Hematopoietic multipotent progenitor cell treated with erythropoietin and hydrocortisone succinate and interleukin-3 and kit ligand, for 8 days (in vitro differentiated cells): ENCODE measurements at regions not wholly inside any gene's neighbourhood (a gene's known extent, or its start where the extent isn't known, plus 50 kb on each side); places are given as distances from the start of the nearest gene placed in this dataset.

Source experiments
- DNase-seq: peaks from one replicate; pipeline ENCODE4 v3.0.0-alpha.2; 2015

DNA sequence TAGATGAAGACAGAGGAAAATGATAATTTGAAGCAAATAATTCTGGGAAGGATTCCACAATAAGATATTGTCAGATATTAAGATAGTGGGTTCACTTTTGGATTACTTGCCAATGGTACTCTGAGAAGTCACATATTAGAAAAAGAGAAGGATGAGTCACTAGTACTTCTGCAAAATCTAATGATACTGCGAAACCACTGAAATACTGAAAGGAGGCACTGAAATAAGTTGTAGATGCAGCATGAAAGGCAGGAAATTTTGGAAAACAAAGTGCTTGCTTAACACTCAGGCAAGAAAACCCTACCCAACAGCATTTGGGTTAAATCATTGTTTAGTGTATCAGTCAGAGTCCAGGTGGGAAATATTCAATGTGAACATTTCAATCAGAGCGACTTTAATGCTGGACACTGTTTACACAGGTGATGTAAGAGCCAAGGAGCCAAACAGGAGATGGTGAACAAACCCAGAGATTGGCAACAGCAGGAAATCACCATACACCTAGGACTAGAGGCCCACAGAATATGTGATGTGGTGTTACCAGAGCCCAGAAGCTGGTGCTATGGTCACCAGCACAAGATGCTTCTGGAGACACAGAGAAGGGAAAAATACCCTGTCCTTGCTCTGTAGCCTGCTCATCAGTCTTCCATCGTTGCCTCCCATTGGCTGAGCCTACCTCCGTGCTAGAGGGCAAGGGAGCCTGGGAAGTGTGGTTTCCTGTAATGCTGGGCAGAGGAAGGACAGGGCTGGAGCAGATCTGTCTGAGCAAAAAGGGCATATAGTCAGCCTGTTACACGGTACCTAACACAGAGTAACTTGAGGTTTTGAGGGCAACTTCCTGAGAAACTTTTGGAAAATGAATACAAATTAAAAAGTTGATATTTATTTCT is 204.7 kb upstream of the ITGA4 start:
- DNase-seq = no peak

GRCh38 chr2:181253438-181253837 is 203.7 kb upstream of the ITGA4 start:
- no peak for DNase-seq

GRCh38 chr2:181255651-181256050 is 201.5 kb upstream of the ITGA4 start:
- DNase-seq = no peak

DNA sequence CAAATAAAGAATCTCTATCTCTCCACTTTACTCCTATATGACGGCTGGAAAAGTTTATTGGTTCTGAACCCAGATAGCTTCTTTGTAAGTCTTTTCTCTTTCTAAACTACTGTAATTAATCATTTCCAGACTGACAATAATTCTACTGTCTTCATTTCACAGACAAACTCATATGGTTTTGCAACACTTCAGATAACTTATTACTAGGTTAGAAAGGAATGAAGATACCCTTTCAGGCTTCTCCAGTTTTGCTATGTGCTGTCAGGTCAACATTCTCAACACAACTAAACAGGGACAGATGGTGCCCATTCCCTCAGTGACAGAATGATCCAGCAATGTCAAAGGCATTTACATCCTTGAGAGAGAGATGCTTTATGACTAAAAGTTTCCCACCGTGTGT is 198.5 kb upstream of the ITGA4 start:
- DNase-seq = no peak

- DNase-seq = no peak
Measured at GRCh38 chr2:181262782-181263181, 194.4 kb upstream of the ITGA4 start.

- DNase-seq = no peak
Measured at GRCh38 chr2:181264001-181264400, 193.2 kb upstream of the ITGA4 start.

DNA sequence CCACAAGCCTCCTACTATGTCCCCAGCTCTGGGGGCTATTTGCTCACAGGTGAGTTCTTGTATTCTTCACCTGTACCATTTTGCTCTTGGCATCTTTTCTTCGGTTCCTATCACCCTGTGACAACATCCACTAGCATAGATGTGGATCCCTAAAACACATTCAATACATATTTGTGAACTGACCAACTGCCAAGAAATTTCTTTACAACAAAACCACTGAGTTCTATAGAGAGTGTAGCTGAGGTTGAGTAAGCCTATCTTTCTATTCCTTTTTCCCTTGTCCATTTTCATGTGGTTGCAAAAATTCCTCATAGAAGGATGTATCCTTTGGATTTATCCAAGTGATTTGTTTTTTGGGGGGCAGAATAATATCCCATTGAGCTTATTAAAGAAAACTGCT is 192.7 kb upstream of the ITGA4 start:
- DNase-seq = no peak

DNA sequence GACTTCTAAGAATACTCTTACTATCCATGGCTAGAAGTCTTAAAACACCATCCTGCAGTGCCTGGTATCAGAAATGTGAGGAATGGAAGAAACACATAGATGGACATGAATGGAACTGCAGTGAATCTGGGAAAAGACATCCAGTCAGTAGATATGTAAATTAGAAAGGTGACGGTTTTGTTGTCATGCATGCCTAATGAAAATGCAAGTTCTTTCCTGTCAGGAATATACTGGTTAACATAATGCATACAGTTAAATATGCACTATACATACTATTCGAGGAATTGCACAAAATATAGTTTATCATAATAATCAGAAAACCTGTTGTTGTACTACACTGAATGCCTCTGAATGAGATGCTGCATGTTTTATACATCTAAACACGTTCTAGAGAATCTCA is 190.6 kb upstream of the ITGA4 start:
- DNase-seq = no peak

DNA sequence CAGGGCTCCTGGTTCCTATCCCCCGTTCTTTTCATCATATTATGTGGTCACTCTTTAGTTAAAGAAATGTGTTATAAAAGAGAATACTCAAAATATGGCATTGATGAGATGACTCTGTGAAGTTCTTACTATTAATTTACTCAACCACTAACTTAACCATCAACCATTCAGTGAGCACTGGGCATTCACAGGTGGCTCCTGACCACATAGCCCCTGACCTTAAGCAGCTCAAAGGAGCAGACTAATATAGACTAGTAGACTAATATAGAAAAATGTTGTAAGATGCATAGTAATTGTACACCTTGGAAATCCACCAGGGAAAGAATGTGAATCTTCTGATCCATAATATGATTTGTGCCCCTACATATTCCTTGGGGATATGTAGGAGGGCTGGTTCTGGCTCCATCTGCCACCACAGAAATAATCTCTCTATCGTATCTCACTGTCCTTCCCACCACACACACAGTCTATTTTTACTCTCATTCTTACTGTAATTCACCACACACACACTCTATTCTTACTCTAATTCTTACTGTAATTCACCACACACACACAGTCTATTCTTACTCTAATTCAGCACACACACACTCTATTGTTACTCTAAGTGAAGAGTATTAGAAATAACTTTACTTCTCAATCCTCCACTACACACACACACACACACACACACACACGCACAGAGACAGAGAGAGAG is 188.9 kb upstream of the ITGA4 start:
- DNase-seq = no peak

DNA sequence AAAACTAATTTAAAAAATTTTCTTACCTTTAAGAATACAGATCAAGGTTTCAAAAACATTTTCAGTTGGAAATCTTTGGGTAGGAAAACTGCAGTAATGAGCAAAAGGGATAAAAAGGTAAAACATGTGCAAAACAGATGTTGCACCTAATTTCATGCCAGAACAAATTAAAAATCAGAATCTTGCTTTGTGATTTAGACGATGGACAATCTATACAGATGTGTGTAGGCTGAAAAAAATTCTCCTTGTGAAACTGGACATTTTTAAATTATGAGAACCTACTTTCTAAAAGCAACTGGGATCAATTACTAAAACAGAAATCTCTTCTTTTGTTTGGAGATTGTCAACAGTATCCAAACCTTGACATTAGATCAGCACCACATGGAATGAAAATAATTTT is 183.2 kb upstream of the ITGA4 start:
- no peak for DNase-seq

GRCh38 chr2:181275643-181276070 is 181.5 kb upstream of the ITGA4 start:
- peak; percentile 35 for DNase-seq

DNA sequence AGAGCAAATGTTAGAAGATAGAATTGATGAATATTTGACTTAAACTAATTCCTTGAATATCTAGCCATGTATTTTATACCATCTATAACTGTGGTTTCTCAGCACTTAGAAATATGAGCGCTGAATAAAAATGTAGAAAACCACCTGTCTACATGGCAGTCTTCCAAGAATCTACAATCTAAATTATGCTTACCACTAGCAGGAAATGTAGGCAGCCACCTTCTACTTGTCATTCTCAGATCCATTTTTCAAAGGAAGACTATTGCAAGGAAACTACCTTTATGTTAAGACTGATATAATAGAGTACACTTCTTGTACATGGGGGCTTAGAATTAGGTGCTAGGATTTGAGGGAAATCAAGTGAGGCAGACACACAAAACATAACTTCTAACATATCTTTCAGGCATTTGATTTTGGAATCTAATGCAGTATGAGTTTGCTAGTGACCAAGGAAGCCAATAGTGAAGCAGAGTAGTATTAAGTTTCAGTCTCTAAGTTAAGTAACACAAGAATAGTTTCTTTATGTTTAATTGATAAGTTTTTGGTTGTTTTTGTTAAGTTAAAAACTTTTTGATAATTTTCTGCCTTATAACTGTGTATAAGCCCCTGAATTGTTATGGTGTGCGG is 175.9 kb upstream of the ITGA4 start:
- DNase-seq = no peak

- DNase-seq = no peak
Measured at GRCh38 chr2:181285116-181285515, 172.1 kb upstream of the ITGA4 start.

- DNase-seq = no peak
Measured at GRCh38 chr2:181289698-181290097, 167.5 kb upstream of the ITGA4 start.

GRCh38 chr2:181290182-181290581 is 167.0 kb upstream of the ITGA4 start:
- no peak for DNase-seq

DNA sequence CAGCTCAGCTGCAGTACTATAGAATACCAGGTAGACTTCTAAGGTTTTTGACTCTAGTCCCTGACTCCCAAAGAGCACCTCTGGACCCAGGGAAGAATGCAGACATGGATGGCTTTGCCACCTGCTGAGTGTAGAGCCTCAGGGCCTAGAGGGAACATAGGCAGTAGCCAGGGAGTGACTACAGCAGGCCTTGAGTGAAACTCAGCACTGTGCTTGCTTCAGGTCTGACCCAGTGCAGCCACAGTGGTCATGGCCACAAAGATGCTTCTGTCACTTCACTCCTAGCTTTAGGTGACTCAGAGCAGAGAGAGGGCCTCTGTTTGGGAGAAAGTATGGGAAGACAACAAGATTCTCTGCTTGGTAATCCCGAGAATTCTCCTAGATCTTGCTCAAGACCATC is 162.2 kb upstream of the ITGA4 start:
- no peak for DNase-seq

- DNase-seq = peak; percentile 41
Measured at GRCh38 chr2:181300600-181301291, 156.4 kb upstream of the ITGA4 start.

GRCh38 chr2:181304011-181304844 is 153.0 kb upstream of the ITGA4 start:
- peak; percentile 83 for DNase-seq

DNA sequence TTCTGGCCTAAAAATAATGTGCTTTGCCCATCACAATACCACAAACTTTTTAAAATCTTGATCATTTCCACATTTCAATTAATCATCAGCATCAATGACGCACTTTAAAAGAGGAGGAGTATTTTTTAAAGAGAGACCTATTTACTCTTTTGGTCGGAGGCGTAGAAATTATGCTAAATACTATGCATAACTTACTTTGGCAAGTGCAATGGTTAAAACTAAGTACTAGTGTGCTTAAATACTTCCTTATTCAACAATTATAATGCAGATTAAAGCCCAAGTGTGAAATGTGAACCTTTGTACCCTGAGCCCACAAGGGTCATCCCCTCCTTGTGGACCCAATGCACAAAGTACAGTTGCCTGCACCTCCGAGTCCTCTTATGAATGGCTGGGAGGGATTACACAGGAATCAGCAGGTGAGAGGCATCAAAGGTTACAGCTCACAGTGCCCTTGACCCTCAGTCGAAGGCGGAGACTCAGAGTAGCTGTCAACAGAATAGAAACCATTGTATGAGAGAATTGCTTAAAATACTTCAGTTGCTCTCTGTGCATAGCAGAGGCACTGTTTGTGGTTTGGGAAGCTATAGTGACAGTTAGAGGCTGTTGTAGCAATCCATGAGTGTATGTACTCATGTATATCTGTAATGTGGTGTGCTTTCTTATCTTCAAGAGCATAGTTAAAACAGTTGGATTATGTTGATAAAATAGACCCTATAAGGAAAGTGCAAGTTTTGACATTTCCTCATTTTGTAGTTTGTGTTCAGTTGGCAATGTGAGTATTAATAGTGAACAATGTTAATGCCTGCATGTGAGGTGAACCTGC is 151.7 kb upstream of the ITGA4 start:
- peak; percentile 97 for DNase-seq

GRCh38 chr2:181306785-181307184 is 150.4 kb upstream of the ITGA4 start:
- no peak for DNase-seq
